ENCODE measurements at regions not wholly inside any gene's neighbourhood (a gene's known extent, or its start where the extent isn't known, plus 50 kb on each side); places are given as distances from the start of the nearest gene placed in this dataset.

DNA sequence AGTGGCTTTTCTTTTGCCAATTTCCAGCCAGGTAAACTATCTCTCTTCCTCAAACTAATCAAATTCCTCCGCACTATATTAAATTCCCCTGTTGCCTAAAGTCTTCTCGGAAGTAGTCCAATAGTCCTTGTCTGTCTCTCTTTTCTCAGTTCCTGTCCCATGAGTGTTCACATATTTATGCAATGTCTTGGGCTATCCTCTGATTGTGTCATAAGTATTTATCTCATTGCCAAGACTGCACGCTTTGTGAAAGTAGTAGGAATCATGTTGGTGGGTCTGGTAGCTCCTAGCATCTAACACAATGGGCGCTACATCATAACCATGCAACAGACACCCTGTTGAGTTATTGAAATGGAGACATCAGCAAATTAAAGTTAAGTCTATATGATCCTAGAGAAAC is 59.9 kb upstream of the POU3F3 start (continued):
- no peak for TF ChIP-seq KDM1A (IDR thresholded peaks at IDR 0.05; ENCODE audit: low read depth)

GRCh38 chr2:104794441-104794840 is 59.5 kb upstream of the POU3F3 start:
- TF ChIP-seq ZSCAN20 (CRISPR knock-in tag; IDR thresholded peaks at IDR 0.05) (no peak), SREBF2 (IDR thresholded peaks at IDR 0.05) (no peak), E2F6 (IDR thresholded peaks at IDR 0.05; ENCODE audit: borderline replicate concordance, low read depth) (no peak)
- no peak for ATAC-seq
- ChIA-PET POLR2A (no interaction called here), CTCF (no interaction called here)
- H3K9me3 ChIP-seq, result no peaks in the 10 kb centered on the region
- H3K4me1 ChIP-seq, result no peaks in the 10 kb centered on the region
- no peak overlapping the region for H3K27ac ChIP-seq
- H3K4me3 ChIP-seq, result no peak overlapping the region
- FAIRE-seq, result no peak
- no peak for DNase-seq (ENCODE audit: low read depth in 1 of 2, low spot score in 1 of 2)
- H3K4me2 ChIP-seq, result no peak overlapping the region
- WGBS (ENCODE audit: missing lambda C conversion rate), result 2% methylated on average over 2 of the region's 2 CpGs

Small RNA genes in the stretch of these regions (small RNA-seq; reads per million reads assigned to genes)
- gene RF00139 (0 reads per million in 6 experiments), gene RF02091 (0 reads per million in 6 experiments)
